ENCODE measurements at regions not wholly inside any gene's neighbourhood (a gene's known extent, or its start where the extent isn't known, plus 50 kb on each side); places are given as distances from the start of the nearest gene placed in this dataset.

DNA sequence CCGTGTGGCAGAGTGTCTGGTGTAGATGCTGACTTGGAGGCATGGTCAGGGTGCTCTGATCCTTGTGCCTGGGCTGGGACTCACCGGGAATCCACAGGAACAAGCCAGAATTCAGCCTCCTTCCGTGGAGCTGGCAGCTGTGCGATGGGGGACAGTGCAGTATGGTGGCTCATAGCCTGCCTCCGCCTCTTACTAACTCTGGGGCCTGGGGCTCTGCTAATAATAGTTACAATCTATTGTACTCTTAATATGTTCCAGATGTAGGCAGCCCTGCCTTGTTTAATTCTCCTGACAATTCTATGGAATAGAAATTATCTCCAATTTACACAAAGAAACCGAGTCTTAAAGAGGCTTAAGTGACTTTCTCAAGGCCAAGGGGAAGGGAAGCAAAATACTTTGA, 77.6 kb downstream of the PCDH1 start:
- no peak for DNase-seq (ENCODE audit: low read depth)

DNA sequence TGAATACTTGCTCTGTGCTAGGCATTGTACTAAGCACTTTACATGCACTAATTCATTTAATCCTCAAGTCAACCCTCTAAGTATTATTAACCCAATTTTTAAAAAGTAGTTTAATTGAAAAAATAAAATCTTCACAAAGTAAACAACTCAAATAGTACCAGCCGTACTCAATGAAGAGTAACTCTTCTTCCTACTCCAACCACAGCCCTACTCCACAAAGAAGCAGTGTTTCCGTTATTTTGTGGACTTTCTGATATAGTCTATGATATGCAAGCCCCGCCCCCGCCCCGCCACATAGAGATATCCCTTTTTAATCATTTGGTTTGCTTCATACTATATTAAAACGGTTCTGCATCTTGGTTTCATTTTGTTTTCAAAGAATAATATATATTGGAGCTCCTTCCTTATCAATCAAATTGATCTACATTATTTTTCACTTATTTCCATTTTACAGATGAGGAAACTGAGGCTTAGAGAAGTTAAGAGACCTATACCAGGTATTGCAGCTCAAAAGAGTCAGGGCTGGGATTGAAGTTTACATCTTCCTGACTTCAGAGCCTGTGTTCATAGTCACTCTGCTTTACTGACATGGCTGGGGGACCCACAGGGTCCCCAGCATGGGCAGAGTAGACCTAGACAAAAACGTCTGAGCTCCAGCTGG, 78.6 kb downstream of the PCDH1 start:
- DNase-seq (ENCODE audit: low read depth), result no peak

DNA sequence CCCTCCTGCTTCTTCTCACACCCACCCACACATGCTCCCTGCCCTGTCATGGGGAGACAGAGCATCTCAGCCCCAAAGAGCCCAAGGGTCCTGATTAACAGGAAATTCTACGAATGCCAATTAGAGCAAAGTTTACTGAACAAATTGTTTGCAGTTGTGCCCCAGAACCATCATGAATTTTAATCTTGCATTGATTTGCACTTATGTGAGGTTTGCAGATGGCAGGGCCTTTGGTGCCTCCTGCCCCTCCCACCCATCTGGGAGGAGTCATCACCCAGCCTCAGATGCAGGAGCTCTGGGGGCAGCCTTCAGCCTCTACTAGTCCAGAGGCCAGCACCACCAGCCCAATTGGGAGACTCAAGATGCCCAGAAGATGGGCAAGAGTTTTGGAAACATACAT, 80.8 kb downstream of the PCDH1 start:
- DNase-seq (ENCODE audit: low read depth), result no peak

DNA sequence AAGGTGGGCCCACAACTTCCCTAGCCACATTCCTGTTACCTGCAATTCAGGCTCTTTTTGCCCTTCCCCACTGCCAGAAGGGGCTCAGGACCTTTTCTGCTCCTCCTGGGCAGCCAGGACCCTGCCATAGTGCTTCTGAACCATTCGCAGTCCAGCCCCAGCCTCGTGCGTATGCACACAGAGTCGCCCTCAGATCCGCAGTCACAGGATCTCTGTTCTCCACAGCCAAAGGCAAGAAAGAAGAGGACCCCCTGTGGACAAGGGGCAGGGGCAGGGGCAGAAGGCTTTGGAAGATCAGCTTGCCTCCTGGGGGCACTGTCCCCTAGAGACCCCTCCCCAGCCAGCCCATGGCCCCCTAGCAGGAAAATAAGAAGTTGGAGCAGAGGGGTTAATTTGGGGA, 82.8 kb downstream of the PCDH1 start:
- DNase-seq (ENCODE audit: low read depth), result no peak

DNA sequence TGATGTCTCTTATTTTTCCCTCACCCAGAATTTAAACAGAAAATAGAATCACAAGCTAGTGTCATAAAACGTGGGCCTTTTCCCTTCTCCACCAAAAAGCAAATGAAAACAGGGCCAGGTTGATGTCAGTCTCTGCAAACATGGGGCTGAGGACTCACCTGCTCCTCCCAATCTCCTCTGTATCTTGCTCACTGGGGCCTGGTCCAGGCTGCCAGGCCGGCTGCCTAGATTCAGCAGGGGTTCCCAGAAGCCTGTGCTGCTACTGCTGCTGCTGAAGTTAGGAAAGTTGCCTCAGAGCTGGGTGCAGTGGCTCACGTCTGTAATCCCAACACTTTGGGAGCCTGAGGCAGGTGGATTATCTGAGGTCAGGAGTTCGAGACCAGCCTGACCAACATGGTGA, 84.3 kb downstream of the PCDH1 start:
- DNase-seq (ENCODE audit: low read depth), result no peak

DNA sequence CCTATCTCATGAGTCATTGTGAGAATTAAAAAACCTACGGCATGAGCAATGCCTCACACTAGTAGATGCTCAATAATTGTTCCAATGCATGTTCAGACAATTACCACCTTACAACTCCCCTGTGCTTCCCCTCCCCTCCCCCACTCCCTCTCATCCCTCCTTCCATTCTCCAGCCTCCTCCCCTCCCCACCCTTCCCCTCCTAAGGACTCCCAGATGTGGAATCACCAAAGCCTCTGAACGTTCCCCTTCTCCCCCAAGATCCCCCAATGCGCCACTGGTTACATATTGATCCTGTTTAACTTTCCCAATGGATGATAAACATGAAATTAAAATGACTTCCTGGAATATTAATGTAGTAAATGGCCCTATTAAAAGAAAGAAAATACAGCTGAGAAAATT, 84.8 kb downstream of the PCDH1 start:
- DNase-seq (ENCODE audit: low read depth), result no peak

DNA sequence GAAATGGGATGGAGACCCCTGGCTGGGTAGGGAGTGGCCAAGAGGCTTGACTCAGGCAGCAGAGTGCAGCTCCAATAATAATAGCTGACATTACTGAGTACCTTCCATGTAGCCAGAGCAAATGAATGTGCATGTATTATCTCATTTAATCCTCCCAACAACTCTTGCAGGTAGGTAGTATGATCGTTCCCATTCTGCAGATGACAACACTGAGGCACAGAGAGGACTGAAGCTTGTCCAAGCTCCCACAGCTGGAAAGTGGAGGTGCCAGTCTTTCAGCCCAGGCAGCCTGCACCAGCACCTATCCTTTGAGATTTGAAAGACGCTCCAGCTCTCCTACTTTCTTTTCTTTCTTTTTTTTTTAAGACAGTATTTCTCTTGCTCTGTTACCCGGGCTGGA, 87.6 kb downstream of the PCDH1 start:
- no peak for DNase-seq (ENCODE audit: low read depth)

DNA sequence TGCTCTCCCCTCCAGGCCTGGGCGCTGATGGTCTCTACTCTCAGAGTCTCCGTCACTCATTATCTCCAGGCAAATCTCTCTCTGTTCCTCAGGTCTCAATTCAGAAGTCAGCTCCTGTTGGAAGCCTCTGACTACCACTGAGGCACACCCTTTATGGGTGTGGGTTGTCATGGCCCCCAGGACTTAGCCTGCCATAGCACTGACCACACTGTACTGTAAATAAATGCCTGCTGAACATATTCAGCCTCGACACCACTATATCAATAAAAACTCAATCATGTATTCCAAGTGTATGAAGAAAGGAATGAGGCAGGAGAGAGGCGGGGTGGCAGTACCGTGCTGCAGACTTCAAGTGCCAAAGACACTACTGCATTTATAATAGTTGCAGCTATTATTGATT, 88.9 kb downstream of the PCDH1 start:
- no peak for DNase-seq (ENCODE audit: low read depth)

DNA sequence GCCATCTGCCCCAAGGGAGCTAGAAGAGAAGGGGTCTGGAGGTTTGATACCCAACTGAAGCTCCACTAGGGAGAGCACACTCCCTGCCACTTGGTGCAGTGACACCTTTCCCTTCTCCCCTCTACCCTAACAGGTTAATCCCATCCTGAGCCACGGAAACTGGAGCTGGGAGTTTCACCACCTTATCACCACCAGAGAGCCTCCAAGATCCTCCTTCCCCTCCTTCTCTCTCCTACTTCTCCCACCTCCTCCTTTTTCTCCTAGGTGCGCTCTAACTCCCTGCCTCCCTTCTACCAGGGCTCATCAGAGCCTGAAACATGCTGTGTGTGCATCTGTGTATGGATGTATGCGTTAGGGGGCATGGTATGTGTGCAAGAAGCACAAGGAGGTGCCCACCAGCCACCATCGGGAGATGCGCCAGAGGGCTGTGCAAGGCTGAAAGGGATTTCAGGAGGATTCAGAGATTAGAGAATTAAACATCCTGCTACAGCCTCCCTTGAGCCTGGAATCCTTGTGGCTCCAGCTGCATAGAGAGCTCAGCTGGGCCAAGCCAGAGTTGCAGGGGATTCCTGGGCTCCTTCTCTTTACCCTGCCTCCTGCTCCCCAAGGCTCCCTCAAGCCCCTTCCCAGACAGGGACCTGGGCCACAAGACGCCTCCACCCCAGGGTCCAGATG, 89.8 kb downstream of the PCDH1 start:
- no peak for DNase-seq (ENCODE audit: low read depth)

DNA sequence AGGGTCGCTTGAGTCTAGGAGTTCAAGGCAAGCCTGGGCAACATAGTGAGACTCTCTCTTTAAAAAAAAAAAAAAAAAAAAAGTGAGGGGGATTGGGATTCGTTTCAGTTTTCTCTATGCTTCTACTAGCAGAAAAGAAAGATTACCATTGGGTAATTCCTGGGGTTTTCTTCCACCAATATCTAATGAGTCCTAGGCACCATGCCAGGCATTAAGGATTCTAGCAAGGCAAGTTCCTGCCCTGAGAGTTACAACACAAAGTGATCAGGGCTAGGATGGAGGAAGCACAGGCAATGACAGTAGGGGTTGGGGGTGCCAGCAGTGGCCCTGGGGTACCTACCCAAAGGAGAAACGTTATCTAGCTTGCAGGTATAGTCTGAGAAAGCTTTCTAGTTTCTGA, 90.8 kb downstream of the PCDH1 start:
- no peak for DNase-seq (ENCODE audit: low read depth)

DNA sequence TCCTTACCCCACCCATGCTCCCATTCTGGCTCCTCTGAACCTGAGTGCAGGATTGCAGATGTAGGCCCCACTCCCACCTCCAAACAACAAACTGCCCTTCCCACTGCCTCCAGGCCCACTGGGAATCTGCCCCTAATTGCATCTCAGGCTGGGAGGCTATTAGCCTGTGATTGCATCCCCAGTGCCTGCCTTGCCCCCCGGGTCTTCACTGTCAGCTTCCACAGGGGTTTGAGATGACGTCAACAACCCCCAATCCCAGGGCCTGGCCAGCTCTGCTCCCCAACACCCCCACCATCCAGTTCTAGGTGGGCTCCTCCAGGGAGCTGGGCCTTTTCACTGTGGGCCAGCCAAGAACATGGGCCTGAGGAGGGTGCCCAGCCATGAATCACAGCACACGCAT, 91.5 kb downstream of the PCDH1 start:
- DNase-seq (ENCODE audit: low read depth), result no peak

DNA sequence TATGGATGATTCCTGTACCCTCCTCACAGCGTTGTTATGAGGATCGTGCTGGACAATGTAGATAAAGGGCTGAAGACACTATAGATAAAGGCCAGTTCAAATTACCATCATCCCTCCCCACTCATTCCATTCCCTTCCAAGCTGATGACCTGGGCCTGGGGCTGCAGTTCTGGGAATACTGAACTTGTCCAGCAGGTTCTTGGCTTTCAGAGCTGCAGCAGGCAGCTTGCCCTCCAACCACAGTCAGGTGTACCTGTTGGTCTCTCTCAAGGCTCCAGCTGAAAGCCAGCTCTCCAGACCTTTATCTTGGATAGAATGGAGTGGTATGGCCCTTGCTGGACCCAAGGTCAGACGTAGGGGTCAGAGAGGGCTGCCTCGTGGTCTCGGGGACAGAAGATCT, 92.5 kb downstream of the PCDH1 start:
- no peak for DNase-seq (ENCODE audit: low read depth)

DNA sequence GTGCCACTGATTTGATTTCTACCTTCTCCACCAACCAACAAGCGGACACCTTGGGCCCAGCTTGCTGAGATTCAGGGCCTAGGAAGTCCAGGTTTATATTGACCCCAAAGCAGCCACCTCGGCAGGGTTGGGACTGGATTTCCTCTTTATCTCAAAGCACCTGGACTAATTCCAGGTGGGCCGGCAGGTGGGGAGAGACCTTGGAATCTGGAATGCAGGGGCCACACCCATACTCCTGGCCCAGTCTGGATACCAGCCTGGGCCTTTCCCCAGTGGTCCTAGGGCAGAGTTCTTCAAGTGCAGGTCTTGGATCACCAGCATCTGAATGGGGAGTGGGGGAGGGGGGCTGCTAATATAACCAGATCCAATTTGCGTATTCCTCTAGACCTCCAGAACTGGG, 93.1 kb downstream of the PCDH1 start:
- no peak for DNase-seq (ENCODE audit: low read depth)

DNA sequence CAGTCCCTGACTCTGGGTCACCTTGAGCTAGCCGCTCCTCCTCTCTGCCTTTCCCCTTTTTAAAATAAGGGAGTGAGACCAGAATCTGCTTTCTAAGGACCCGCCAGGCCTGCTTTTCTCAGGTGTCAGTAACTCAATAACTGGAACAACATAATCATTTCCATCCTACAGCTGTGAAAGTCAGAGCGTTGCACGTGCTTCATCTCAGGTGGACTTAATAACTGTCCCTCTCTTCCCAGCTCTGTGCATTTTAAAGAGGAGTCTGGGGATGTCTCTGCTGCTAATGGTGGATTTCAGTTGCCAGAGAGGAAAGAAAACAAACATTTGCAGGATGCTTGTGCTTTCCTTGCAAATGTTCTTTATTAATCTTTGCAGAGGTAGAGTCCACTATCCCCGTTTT, 93.7 kb downstream of the PCDH1 start:
- no peak for DNase-seq (ENCODE audit: low read depth)

DNA sequence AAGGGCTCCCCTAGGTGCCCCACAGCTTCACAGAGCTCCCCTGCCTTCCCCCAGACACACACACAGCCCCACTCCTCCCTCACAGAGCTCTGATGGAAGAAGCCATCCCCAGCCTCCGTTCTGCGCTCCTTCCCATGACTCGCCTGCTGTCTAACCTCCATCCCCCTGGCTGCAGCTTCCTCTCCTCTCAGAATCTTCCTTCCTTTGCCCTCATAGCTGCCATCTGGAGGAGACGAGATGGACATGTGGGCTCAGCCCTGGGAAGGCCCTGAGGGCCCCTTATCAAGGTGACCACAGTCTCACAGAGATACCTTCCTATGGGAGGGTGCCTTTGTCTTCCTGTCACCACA, 94.3 kb downstream of the PCDH1 start:
- DNase-seq (ENCODE audit: low read depth), result no peak

DNA sequence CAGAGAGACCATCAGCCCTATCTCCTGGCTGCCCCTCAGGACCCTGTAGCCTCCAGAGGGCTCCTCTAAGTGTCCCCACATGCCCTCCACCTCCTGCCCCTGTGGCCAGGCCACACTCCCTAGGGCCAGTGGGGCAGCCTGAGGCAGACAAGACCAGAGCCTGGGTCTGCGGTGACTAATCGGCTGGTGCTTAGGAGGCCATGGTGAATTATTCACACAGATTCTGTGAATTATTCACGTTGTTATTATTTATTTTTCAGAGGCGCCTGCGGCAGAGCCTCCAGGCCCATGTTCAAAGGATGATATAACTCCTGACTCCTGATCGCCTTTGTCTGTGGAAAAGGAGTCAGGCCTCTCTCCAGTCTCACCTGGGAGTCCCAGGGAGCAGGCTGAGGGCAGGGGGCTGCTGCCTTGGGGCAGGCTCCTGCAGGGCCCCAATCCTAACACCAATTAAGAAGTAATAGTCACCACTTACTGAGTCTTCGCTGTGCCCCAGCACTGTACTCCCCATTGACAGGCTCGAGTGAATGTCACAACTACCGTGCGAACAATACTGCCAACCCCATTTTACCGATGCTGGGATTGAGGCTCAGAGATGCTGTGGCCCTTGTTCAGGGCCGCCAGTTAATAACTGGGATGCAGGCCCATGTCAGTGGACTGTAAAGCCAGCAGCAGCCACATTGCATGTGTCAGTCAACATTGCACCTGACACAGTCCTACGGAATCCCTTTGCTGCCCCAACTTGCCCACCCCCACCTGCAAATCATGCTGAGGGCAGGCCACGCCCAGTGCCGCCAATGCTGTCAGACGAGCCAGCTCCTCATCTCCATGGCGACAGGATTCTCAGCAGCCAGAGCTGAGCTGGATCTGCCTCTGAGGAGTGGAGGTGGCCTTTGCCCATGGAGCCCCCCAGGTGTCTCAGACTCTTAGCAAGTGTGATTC, 94.9 kb downstream of the PCDH1 start:
- DNase-seq (ENCODE audit: low read depth), result no peak

DNA sequence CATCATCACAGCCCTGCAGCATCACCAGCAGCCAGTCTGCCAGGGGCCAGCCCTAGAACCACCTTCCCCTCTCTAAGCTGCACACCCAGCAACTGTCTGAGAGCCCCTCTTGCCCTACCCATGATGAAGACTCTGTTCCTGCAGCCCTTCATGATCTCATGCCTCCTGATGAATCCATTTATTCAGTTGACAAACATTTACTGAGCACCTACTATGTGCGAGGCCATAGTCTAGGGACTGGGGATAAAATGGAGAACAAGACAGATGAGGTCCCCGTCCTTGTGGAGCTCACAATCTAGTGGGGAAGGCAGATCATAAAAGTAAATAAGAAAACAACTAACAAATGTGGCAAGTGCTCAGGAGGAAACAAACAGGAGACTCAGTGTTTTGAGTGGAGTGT, 96.3 kb downstream of the PCDH1 start:
- no peak for DNase-seq (ENCODE audit: low read depth)

DNA sequence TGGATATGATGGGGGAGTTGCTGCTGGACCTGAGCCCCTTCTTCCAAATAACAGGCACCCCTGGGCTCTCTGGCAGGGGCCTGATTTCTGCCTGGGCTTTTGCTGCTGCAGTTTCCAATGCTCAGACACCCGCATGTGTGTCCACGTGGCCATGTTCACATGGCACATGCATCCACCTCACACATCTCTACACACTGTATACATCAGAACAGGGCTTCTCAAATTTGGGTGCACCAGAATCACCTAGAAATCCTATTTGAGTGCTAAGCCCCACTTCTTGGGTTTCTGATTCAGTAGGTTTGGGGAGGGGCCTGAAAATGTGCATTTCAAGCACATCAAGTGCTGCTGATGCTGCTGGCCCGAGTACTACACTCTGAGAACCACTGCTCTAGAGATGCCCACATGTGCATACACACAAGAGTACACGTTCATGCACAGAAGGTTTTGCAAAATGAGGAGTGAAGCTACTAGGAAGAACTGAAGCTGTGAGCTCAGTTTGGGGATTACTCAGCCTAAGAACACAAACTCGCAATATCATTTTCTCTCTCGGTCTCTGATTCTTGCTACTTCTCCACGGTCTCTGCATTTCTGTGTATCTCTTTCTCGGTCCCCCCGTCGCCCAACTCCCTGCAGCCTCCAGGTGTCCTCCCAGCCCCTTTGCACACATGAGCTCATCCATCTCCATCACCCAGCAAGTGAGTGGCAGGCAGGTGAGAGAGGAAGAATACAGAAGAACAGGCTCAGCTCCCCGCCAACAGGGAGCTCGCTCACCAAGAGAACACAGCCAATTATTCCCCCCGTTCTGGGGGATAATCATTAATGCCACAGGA, 97.0 kb downstream of the PCDH1 start:
- DNase-seq (ENCODE audit: low read depth), result no peak

DNA sequence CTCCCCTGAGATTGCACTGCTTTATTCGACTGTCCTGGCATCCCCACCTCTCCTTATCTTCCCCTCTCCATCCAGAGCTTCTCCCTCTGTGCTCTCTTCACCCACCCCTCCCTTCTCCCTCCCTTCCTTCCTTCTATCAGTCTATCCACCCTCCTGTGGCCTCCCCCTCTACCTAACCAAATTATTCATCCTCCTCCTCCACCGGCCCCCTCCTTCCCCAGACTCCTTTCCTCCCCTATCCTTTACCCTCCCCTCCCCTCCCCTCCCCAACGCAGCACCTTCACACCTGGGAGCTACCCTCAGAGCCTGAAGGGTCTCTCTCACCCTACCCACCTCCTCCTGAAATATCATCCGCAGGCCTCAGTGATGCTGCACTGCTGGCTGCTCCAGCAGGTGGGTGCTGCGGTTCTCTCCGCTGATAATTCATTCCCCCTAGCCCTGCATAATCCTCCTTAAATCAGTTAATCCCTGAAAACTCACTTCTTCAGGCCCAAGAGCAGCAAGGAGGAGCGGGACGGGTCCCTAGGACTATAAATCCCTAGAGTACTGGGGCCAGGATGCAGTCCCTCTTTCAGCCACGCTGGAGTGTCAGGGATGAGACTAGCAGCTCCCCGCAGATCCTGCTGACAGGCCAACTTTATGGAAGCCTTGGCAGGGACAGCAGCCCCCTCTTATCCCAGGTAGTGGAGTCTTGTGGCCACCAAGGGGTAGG, 97.8 kb downstream of the PCDH1 start:
- no peak for DNase-seq (ENCODE audit: low read depth)

DNA sequence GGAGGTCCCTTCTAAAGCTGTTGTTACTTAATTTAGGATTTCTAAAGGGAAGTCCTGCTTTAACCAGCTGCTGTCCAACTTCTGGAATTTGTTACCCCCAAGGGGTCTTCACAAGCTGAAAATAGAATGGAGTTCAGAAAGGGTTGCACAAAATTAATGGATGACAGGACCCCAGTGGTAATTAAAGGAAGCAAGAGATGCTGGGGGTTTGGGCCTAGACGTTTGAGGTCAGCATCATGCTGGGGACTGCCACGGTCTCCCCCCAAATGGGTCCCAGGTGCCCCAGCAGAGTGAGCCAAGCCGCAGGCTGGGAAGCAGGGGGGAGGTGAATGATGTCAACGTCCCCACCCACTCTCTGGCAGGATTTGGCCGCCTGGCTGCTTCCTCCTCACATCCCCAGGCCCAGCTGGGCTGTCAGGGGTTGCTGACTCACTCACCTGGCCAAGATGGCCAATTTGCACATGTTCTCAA, 97.5 kb upstream of the ARAP3 start:
- DNase-seq (ENCODE audit: low read depth), result no peak

DNA sequence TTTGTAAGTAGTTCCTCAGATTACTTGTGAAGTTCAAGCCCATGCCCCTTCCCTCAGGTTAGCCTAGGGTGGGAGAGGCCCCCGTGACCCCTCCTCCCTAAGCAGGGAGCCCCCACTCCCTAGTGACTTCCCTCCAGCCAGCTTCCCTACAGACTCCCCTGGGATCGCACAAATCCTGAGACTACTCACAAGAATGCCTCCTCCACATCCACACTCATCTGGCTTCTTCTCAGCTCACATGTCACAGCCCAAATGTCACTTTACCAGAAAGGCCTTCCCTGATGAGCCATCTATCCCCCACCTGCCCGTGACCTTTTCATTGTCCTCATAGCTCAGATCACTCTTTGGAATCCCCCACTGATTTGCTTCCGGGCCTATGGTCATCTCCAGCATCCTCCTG, 96.7 kb upstream of the ARAP3 start:
- DNase-seq (ENCODE audit: low read depth), result no peak

DNA sequence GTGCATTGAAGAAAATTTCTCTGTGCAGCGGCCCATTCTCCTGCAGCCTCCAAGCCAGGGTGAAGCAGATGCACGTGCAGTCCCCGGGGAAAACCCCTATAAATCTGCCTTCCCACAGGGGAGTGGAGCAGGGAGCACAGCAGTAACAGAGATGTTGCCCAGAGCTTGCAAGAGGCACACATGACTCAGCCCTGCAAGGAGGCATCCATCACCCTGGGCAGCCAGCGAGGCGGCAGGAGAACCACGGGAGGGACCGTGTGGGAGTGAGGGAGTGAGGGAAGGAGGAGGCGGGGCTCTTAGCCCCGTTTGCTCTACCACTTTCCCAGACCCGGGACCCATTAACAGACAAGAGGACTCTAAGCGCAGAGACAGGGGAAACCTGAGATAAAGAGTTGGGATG, 96.2 kb upstream of the ARAP3 start:
- no peak for DNase-seq (ENCODE audit: low read depth)

All from HS-27A (cell line).